DMS153 treated with DMSO at 0.1 percent for 48 hours (cell line): ENCODE measurements at regions not wholly inside any gene's neighbourhood (a gene's known extent, or its start where the extent isn't known, plus 50 kb on each side); places are given as distances from the start of the nearest gene placed in this dataset.

Experiments used
- DNase-seq: peaks from one replicate; lab custom pipeline; 2025; ENCODE audit not compliant: unreplicated experiment; lab: John Stamatoyannopoulos, UW

GRCh38 chr2:18749912-18750526 is 160.7 kb upstream of the NT5C1B start:
- DNase-seq, result peak; percentile 42

- DNase-seq, result no peak
These were observed 156.3 kb upstream of the NT5C1B start for GRCh38 chr2:18745431-18746272.

GRCh38 chr2:18741895-18742732 is 152.7 kb upstream of the NT5C1B start:
- DNase-seq, result no peak

- DNase-seq, result no peak
These were observed 151.8 kb upstream of the NT5C1B start for GRCh38 chr2:18741191-18741590.

DNA sequence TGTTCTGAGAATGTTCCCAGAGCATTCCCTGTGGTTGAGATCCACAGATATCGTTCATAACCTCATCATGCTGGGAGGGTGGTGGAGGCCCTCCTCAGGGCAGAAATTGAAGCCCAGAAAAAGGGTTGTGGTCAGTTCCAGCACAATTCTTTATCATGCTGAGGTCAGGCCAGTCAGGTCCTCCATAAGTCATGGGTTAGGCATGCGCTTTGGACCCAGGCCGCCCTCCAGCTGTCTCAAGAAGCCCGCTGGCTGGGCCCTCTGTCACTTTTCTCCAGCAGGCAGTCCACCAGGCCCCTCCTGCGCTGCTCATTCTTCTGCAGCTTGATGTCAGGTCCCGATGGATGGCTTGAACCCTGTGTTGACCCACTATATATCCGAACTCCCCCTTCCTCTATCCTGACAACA is 151.1 kb upstream of the NT5C1B start:
- DNase-seq, result no peak

DNA sequence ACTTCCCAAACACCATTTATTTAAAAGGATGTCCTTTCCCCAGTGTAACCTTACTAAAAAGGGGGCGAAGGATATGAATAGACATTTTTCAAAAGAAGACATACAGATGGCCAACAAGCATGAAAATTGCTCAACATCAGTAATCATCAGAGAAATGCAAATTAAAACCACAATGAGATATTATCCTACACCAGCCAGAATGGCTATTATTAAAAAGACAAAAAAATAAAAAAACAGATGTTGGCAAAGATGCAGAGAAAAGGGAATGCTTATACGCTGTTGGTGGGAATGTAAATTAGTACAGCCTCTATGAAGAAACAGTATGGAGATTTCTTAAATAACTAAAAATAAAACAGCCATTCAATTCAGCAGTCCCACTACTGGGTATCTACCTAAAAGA is 142.3 kb upstream of the NT5C1B start:
- no peak for DNase-seq

DNA sequence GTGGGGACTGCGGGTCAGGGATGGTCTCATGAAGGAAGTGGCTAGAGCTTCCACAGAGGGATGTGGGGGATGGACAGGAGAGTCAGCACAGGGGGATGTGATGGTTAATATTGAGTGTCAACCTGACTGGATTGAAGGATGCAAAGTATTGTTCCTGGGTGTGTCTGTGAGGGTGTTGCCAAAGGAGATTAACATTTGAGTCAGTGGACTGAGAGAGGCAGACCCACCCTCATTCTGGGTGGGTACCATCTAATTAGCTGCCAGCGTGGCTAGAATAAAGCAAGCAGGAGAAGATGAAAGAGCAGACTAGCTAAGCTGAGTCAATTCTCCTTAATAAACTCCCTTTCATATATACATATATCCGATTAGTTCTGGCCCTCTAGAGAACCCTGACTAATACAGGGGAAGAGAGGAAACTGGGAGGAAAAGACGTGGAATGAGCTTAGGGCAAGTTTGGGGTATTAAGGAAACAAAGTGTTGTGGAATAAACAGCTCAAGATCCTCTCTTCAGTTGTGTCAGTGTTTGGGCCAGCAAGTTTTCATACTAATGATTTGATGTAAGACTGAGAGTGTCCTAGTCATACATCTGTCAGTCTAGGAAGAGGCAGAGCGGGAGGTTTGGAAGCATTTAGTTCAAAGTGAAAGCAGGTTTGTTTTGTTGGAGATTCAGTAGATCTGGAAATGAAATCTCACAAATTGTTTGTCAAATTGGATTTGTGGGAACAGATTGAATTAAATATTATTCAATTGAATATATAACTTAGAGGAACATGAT is 135.2 kb upstream of the NT5C1B start:
- DNase-seq, result no peak

GRCh38 chr2:18723219-18723618 is 133.8 kb upstream of the NT5C1B start:
- DNase-seq, result no peak

GRCh38 chr2:18722101-18722500 is 132.7 kb upstream of the NT5C1B start:
- no peak for DNase-seq

GRCh38 chr2:18721038-18721922 is 131.9 kb upstream of the NT5C1B start:
- DNase-seq, result no peak

GRCh38 chr2:18719978-18720775 is 130.8 kb upstream of the NT5C1B start:
- no peak for DNase-seq

- no peak for DNase-seq
These were observed 118.9 kb upstream of the NT5C1B start for GRCh38 chr2:18708203-18708715.

- DNase-seq, result no peak
These were observed 116.6 kb upstream of the NT5C1B start for GRCh38 chr2:18706001-18706400.

DNA sequence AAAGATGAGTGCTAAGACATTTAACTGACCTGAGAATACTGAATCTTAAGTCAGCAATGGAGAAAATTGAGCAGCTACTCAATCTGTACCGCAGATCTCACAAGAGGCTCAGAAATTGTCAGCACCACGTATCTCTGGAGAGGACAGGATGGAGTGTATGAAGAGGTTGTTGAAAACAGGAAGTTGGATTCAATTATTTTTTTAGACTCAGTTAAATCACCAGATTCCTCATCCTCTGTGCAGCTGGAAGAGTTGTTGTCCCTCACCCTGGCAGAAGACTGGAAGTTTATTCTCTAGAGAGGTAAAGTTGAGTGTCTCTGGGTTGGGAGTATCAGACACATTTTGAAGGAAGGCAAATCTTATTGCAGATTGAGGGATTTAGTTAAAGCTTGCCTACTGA is 114.9 kb upstream of the NT5C1B start:
- no peak for DNase-seq

DNA sequence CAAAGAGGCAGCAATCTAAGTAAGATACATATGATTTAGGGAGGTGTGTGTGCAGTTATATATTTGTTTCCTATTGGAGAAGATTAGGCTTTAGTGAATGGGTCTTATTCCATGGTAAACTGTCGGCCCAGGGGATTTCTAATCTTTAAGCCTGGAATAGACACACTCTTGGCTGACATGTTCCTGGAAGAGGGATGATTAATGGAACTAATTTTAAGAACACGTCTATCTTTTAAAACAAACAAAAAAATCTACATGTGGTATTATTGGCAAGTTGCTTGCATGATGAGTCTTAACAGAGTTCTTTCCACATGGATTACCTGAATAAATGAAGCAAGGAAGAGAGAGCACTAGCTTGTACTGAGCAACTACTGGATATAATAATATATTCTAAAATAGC is 114.2 kb upstream of the NT5C1B start:
- no peak for DNase-seq

DNA sequence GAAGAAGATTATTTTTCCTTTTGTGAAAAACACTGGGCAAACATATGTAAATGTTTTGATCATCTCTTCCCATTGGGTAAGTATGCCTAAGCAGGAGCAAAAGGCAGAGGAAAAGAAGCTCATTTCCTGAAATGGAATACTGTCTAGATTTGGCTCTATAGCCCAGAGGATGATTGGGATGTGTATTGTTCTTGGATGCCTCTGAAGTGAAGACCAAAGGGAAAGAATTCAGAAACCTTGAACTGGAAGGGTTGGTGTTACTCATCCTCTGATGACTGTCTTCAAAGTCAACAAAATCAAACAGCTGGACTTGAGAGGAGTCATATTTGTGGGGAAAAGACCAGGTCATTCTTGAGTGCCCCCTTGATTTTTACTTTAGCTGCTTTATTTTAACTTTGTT is 112.6 kb upstream of the NT5C1B start:
- DNase-seq, result no peak

DNA sequence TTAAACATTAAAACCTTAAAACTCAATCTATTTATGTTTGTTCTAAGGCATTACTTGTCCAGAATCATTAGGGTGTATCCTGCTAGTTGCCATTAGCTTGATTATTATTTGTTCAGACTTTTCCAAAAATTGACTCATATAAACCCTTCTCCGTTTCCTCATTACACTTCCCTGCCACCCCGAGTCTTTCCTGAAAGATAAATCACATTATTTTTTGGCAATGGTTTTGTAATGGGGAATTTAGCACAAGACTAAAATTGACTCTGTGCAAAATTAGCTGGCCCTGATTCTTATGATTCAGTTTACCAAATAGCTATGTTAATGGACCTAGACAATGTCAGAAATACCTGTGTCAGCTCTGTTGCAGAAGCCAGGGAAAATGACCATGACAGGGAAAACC is 112.2 kb upstream of the NT5C1B start:
- no peak for DNase-seq

DNA sequence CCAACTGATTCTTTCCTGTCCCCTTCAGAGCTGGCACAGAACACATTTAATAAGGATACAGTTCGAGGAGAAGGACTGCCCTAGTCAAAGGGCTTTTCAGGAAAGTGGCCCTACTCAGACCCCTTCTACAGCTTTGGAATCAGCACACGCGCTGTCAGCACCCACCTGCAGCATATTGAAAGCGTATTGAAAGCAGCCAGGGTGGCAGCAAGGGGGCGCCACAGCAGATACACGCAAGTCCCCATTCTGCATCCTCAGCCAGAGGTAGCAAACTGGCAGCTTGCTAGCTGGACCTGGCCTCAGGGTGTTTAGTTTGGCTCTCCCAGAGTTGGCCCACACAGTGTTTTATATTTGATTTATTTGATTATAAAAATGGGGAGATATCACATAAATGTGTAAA is 101.0 kb upstream of the NT5C1B start:
- no peak for DNase-seq
